ENCODE measurements at regions not wholly inside any gene's neighbourhood (a gene's known extent, or its start where the extent isn't known, plus 50 kb on each side); places are given as distances from the start of the nearest gene placed in this dataset.
"Not testable (repeated sequence)": the region's sequence is repeated elsewhere in the genome, so short reads cannot be mapped to it uniquely, and the experiment has no call there.

GRCh38 chr16:80100846-80101451, 439.8 kb upstream of the DYNLRB2 start:
- Histone ChIP-seq H3K36me3 (ENCODE audit: insufficient read depth in 1 of 2, low read depth in 1 of 2) (no peaks in the 10 kb centered on the region), H3K4me3 (no peak overlapping the region), H3K27ac (no peak overlapping the region), H3K9me3 (no peaks in the 10 kb centered on the region), H3K4me1 (no peaks in the 10 kb centered on the region), H3K27me3 (ENCODE audit: insufficient read depth in 3 of 3, low read length in 2 of 3) (no peaks in the 10 kb centered on the region)
- DNase-seq: no peak
- no peak for TF ChIP-seq CTCF (IDR thresholded peaks at IDR 0.05)
- no peak for ATAC-seq
- intact Hi-C loops (cut with DNase I): no loop called here

- ATAC-seq (no peak), DNase-seq (no peak)
- intact Hi-C loops (cut with DNase I): no loop called here
- H3K27ac ChIP-seq: no peak overlapping the region
- H3K27me3 ChIP-seq (ENCODE audit: insufficient read depth in 3 of 3, low read length in 2 of 3): no peaks in the 10 kb centered on the region
- no peak for TF ChIP-seq CTCF (IDR thresholded peaks at IDR 0.05)
- H3K36me3 ChIP-seq (ENCODE audit: insufficient read depth in 1 of 2, low read depth in 1 of 2): no peaks in the 10 kb centered on the region
- no peaks in the 10 kb centered on the region for H3K4me1 ChIP-seq
- H3K4me3 ChIP-seq: no peak overlapping the region
- H3K9me3 ChIP-seq: no peaks in the 10 kb centered on the region
These were observed 440.6 kb upstream of the DYNLRB2 start for GRCh38 chr16:80100186-80100585.

GRCh38 chr16:80097098-80097497, 443.7 kb upstream of the DYNLRB2 start:
- WGBS, 3 donors: 70 to 82% (median 78%) methylated on average over 1 of the region's 1 CpG
- no peak for ATAC-seq
- no peak overlapping the region for H3K27ac ChIP-seq

GRCh38 chr16:80092681-80093080, 448.1 kb upstream of the DYNLRB2 start:
- Histone ChIP-seq H3K27me3 (ENCODE audit: insufficient read depth in 3 of 3, low read length in 2 of 3) (no peaks in the 10 kb centered on the region), H3K27ac (no peak overlapping the region), H3K4me3 (no peak overlapping the region), H3K36me3 (ENCODE audit: insufficient read depth in 1 of 2, low read depth in 1 of 2) (no peaks in the 10 kb centered on the region), H3K4me1 (no peaks in the 10 kb centered on the region), H3K9me3 (no peaks in the 10 kb centered on the region)
- DNase-seq (no peak), ATAC-seq (no peak)
- WGBS, 3 donors: 85 to 89% (median 87%) methylated on average over 4 of the region's 4 CpGs
- TF ChIP-seq CTCF (IDR thresholded peaks at IDR 0.05): no peak
- intact Hi-C loops (cut with DNase I): no loop called here

More at GRCh38 chr16:80097098-80097497, 443.7 kb upstream of the DYNLRB2 start:
- no peak for DNase-seq
- no peaks in the 10 kb centered on the region for H3K9me3 ChIP-seq
- intact Hi-C loops (cut with DNase I): no loop called here
- no peaks in the 10 kb centered on the region for H3K4me1 ChIP-seq
- no peaks in the 10 kb centered on the region for H3K27me3 ChIP-seq (ENCODE audit: insufficient read depth in 3 of 3, low read length in 2 of 3)
- no peaks in the 10 kb centered on the region for H3K36me3 ChIP-seq (ENCODE audit: insufficient read depth in 1 of 2, low read depth in 1 of 2)
- no peak overlapping the region for H3K4me3 ChIP-seq
- no peak for TF ChIP-seq CTCF (IDR thresholded peaks at IDR 0.05)

GRCh38 chr16:80091453-80091852, 449.3 kb upstream of the DYNLRB2 start:
- intact Hi-C loops (cut with DNase I); H3K4me1 ChIP-seq; H3K36me3 ChIP-seq (ENCODE audit: insufficient read depth in 1 of 2, low read depth in 1 of 2); DNase-seq; H3K27me3 ChIP-seq (ENCODE audit: insufficient read depth in 3 of 3, low read length in 2 of 3); H3K4me3 ChIP-seq; ATAC-seq; H3K27ac ChIP-seq; H3K9me3 ChIP-seq: not testable (repeated sequence)
- WGBS, 3 donors: 59 to 68% (median 63%) methylated on average over 4 of the region's 4 CpGs
